ENCODE measurements at regions not wholly inside any gene's neighbourhood (a gene's known extent, or its start where the extent isn't known, plus 50 kb on each side); places are given as distances from the start of the nearest gene placed in this dataset.

GRCh38 chr7:340979-341694, 51.2 kb downstream of the FOXL3 start:
- no peak for DNase-seq

- DNase-seq = no peak
Measured at GRCh38 chr7:341841-342638, 52.1 kb downstream of the FOXL3 start.

DNA sequence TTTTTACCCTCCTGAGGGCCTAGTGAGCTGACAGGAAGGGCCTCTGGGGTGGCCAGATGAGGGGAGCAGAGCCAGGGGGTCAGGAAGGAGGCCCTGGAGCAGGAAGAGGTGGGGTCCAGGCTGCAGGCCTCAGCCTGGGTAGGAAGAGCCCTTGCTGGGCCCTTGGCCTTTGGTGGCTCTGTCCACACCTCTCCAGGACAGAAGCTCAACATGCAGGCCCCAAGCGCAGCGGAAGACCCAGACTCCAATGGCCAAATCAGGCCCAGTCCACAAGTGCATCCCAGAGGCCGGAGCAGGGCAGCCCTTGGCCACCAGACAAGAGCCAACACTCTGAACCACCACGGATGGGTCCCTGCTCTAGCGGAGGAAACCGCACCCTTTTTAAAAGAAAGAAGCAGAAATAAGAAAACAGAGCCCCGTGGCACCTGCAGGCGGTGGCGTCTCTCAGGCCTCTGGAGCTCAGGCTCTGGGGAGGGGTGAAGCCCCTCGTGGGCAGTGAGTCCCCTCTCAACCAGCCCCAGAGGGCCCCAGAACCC, 52.8 kb downstream of the FOXL3 start:
- DNase-seq = no peak

- no peak for DNase-seq
Measured at GRCh38 chr7:343227-343822, 53.4 kb downstream of the FOXL3 start.

DNA sequence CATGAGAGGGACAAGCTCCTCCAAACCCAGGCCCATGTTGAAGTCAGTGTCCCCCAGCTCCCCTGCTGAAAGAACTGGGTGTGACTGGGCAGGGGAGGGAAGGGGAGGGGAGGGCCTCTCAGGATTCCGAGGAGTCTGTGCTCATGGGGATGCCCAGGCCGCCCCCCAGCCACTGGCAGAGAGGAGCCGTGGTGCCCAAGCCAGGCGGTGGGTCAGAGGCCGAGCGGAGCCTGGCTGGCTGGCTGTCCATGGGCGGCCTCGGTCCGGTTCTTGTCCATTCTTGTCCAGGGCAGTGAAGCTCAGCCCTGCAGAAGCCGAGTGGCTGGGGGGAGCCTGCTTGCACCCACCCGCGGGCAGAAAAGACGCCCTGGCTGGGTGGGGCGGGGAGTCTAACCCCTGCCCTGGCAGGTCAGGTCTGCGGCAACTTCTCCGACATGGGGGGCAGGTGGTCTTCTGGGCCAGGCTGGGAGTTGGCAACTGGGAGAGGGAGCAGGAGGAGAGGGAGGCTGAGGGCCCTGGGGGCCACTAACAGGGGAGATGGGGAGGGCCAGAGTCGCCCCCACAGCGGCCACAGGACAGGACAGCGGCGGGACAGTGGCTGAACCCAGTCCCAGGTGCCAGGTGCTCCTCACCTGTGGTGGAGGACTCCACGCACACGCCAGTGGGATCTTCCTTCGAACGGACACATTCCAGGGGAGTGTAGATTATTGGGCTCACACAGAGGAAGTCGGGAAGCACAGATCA, 54.1 kb downstream of the FOXL3 start:
- no peak for DNase-seq

- no peak for DNase-seq
Measured at GRCh38 chr7:344608-344994, 54.6 kb downstream of the FOXL3 start.

GRCh38 chr7:346116-346898, 56.3 kb downstream of the FOXL3 start:
- no peak for DNase-seq

DNA sequence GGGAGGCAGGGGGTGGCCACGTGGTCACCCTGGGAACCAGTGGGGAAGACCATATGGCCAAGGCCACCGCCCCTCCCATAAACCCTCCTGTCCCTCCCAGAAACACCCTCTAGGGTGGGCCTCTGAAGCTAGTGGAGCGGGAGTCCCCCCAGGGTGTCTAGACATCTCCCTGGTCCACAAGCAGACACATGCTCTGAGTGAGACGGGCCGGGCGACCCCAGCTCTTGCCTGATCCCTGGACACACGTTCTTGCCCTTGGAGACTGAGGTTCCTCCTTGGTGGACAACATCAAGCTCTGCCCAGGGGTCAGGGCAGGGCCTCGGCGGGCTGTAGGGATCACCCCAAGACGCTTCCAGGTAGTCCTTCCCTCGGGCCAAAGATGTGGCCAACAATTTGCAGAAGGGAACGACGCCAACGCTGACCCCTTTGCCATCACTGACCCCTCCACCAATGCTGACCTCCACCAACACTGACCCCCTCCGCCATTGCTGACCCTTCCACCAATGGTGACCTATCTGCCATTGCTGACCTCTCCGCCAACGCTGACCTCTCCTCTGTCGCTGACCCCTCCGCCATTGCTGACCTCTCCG, 57.1 kb downstream of the FOXL3 start:
- no peak for DNase-seq

GRCh38 chr7:347644-348479, 57.9 kb downstream of the FOXL3 start:
- DNase-seq = no peak

DNA sequence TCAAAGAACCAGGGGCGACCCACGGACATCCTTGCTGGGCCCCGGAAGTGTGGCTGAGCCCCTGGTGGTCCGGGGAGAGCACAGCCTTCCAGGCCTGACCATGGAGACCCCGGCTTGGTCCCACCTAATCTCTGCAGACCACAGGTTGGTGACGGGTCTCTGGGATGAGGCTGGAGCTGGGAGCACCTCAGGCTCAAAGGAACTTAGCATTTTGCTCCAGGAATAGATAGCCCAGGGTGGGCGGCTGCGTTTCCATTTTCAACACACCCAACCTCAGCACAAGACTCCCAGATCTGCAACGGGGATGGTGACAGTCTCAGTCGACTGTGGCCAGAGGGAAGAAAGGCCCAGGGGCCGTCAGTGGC, 58.5 kb downstream of the FOXL3 start:
- DNase-seq = no peak

- DNase-seq = no peak
Measured at GRCh38 chr7:348962-349743, 59.2 kb downstream of the FOXL3 start.

DNA sequence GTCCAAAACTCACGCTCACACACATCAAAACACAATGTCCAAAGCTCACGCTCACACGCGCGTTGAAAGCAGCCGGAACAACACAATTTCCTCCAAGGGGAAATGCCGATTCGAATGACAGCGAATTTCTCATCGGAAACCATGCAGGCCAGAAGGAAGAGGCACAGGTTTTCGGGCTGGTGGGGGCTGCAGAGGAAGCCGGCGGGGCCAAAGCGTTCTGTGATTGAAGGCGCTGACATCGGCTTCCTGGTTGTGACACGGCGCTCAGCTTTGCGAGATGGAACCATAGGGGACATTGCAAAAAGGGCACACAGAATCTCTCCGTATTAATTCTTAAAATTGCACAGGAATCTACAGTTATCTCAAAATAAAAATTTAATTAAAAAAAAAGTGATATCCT, 61.3 kb downstream of the FOXL3 start:
- DNase-seq = no peak

- no peak for DNase-seq
Measured at GRCh38 chr7:351681-352480, 61.9 kb downstream of the FOXL3 start.

- DNase-seq = no peak
Measured at GRCh38 chr7:353746-354325, 63.9 kb downstream of the FOXL3 start.

- DNase-seq = no peak
Measured at GRCh38 chr7:354597-355470, 64.9 kb downstream of the FOXL3 start.

GRCh38 chr7:355568-355967, 65.6 kb downstream of the FOXL3 start:
- no peak for DNase-seq

GRCh38 chr7:356087-356486, 66.1 kb downstream of the FOXL3 start:
- DNase-seq = no peak

Measured in SHP77 treated with DMSO at 0.1 percent for 48 hours (cell line).